ENCODE measurements at regions not wholly inside any gene's neighbourhood (a gene's known extent, or its start where the extent isn't known, plus 50 kb on each side); places are given as distances from the start of the nearest gene placed in this dataset.

GRCh38 chr2:242053921-242054320 lies 184.4 kb downstream of the RTP5 start:
- no peaks in the 10 kb centered on the region for H3K4me1 ChIP-seq (ENCODE audit: control insufficient read depth in 1 of 2, low read depth in 2 of 2)
- DNase-seq (ENCODE audit: low spot score) (no peak), ATAC-seq (ENCODE audit: insufficient number of reproducible peaks, low FRiP score, low read depth) (no peak)
- no peaks in the 10 kb centered on the region for H3K27me3 ChIP-seq (replicated peaks; ENCODE audit: insufficient read depth)
- no peak overlapping the region for H3K4me3 ChIP-seq
- no peak overlapping the region for H3K27ac ChIP-seq
- H3K36me3 ChIP-seq = no peaks in the 10 kb centered on the region
- H3K9me3 ChIP-seq = no peaks in the 10 kb centered on the region
- TF ChIP-seq CTCF (IDR thresholded peaks at IDR 0.05) = no peak

GRCh38 chr2:242054406-242054805 lies 184.9 kb downstream of the RTP5 start:
- Histone ChIP-seq H3K27ac (no peak overlapping the region), H3K27me3 (replicated peaks; ENCODE audit: insufficient read depth) (no peaks in the 10 kb centered on the region), H3K4me3 (no peak overlapping the region), H3K36me3 (no peaks in the 10 kb centered on the region), H3K4me1 (ENCODE audit: control insufficient read depth in 1 of 2, low read depth in 2 of 2) (no peaks in the 10 kb centered on the region), H3K9me3 (no peaks in the 10 kb centered on the region)
- no peak for TF ChIP-seq CTCF (IDR thresholded peaks at IDR 0.05)
- ATAC-seq (ENCODE audit: insufficient number of reproducible peaks, low FRiP score, low read depth) (no peak), DNase-seq (ENCODE audit: low spot score) (no peak)

- DNase-seq (ENCODE audit: low spot score) = no peak
- no peak for ATAC-seq (ENCODE audit: insufficient number of reproducible peaks, low FRiP score, low read depth)
Measured at GRCh38 chr2:242054881-242055801, 185.6 kb downstream of the RTP5 start.

GRCh38 chr2:242056026-242056425 lies 186.5 kb downstream of the RTP5 start:
- Histone ChIP-seq H3K4me3 (no peak overlapping the region), H3K9me3 (peaks cover 2% of the 10 kb centered on the region), H3K4me1 (ENCODE audit: control insufficient read depth in 1 of 2, low read depth in 2 of 2) (no peaks in the 10 kb centered on the region), H3K27me3 (replicated peaks; ENCODE audit: insufficient read depth) (no peaks in the 10 kb centered on the region), H3K36me3 (no peaks in the 10 kb centered on the region), H3K27ac (no peak overlapping the region)
- ATAC-seq (ENCODE audit: insufficient number of reproducible peaks, low FRiP score, low read depth) = no peak
- no peak for TF ChIP-seq CTCF (IDR thresholded peaks at IDR 0.05)
- no peak for DNase-seq (ENCODE audit: low spot score)

More at GRCh38 chr2:242054881-242055801, 185.6 kb downstream of the RTP5 start:
- Histone ChIP-seq H3K9me3 (peaks cover under 1% of the 10 kb centered on the region), H3K27me3 (replicated peaks; ENCODE audit: insufficient read depth) (no peaks in the 10 kb centered on the region), H3K27ac (no peak overlapping the region), H3K4me1 (ENCODE audit: control insufficient read depth in 1 of 2, low read depth in 2 of 2) (no peaks in the 10 kb centered on the region), H3K4me3 (no peak overlapping the region), H3K36me3 (no peaks in the 10 kb centered on the region)
- TF ChIP-seq CTCF (IDR thresholded peaks at IDR 0.05) = no peak

- no peaks in the 10 kb centered on the region for H3K36me3 ChIP-seq
Measured at GRCh38 chr2:242056785-242057184, 187.3 kb downstream of the RTP5 start.

More at GRCh38 chr2:242056785-242057184, 187.3 kb downstream of the RTP5 start:
- ATAC-seq (ENCODE audit: insufficient number of reproducible peaks, low FRiP score, low read depth) = no peak
- H3K9me3 ChIP-seq = peaks cover 2% of the 10 kb centered on the region
- no peak overlapping the region for H3K4me3 ChIP-seq
- DNase-seq (ENCODE audit: low spot score) = no peak
- no peak for TF ChIP-seq CTCF (IDR thresholded peaks at IDR 0.05)
- no peaks in the 10 kb centered on the region for H3K27me3 ChIP-seq (replicated peaks; ENCODE audit: insufficient read depth)
- H3K27ac ChIP-seq = no peak overlapping the region
- no peaks in the 10 kb centered on the region for H3K4me1 ChIP-seq (ENCODE audit: control insufficient read depth in 1 of 2, low read depth in 2 of 2)
